SKM-1 treated with dmso at 0.1 percent for 144 hours (cell line): ENCODE measurements at regions not wholly inside any gene's neighbourhood (a gene's known extent, or its start where the extent isn't known, plus 50 kb on each side); places are given as distances from the start of the nearest gene placed in this dataset.

ENCODE experiments used
- DNase-seq: peaks from one replicate; lab custom pipeline; 2025; ENCODE audit not compliant: unreplicated experiment; lab: John Stamatoyannopoulos, UW

DNA sequence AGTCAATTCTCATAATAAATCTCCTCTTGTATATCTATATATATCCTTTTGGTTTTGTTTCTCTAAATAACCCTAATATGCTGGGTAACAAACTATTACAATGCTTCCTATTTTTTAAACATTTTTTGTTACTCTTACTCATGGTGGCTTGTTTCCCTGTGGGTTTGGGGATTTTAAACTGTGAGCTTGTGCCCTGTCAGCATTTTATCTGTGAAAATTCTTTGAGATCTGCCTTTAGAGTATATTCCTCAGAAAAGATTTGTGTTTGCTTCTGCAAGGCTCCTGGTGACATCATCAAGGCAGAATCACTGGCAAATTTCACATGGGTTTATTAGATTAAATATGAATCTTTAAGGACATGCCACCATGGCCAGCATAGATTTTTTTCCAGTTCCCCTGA, 273.6 kb downstream of the LRFN2 start:
- no peak for DNase-seq

DNA sequence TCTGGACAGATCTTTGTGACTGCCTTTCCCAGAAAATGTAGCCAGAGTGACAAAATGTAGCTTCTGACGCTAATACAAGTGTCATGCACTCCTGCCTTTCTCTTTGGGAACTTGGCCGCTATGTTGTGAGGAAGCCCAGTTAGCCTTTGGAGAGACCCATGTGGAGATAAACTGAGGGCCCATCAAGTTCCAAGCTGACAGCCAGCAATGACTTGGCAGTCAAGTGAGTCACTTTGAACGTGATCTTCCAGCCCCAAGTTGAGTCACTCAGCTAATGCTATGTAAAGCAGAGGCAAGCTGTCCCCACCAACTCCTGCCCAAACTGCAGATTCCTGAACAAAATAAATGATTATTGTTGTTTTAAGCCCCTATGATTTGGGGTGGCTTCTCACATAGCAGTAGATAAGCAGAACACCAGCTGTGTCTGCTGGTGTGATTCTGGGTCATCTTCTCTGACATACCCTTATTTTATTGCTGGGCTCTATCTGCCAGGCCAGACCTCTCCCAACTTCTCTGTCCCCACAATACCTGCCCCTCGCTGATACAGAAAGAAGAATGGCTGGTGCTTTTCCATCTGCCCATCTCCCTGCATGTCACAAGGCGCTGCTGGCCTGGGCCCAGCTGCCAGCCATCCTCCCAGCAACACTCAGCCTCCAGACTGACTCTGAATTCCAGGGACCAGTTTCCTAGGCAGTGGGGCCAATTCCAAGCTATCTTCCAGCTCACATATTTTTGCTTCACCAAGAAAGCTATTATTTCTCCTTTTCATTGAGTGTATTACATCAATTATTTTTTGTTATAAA, 274.8 kb downstream of the LRFN2 start:
- DNase-seq = no peak

DNA sequence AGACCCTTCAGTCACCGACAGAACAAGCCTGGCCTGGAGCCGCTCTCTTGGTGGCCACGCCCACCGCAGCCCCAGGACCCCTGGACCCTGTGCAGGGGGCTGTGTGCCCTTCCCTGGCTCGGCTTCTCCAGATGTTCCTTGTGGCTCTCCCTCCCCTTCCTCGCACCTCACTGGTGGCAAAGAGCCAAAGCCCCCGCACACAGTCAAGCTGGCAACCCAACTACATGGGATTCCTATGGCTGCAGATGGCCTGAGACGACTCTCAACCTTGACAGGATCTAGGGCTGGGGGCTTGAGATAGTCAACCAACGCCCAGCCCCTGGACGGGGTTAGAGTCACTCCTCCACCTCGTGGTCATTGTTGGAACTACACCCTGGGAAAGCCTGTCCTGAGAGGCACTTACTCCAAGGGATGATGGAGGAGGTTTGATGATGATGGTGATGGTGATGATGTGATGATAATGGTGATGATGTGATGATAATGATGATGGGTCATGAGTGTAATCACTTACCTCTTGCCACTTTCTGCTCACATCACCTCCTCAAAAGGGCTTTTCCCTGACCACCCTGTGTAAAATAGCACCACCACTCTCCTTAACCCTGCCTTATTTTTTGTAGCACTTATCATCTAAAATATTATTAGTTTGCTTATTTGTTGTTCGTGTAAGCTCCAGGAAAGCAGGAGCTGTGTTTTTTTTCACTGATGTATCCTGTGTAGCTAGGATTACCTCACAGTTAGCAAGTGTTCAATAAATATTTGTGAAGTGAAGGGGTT, 278.4 kb downstream of the LRFN2 start:
- peak; percentile 32 for DNase-seq

DNA sequence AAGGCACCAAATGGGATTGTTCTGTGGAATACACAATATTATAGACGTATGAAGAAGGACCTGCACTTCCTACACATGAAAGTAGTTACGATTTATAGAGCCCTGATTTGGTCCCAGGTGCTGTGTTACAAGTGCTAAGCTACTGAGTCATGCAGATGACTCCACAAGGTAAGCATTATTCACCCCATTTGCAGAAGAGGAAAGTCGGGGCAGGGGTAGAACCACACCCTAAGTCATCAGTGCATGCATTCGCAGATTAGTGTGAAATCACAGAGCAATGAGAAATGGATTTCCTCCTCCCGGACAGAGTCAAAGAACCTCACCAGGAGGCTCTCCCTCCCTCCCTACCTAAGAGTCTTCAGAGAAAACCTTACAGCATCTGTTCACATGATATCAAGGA, 279.5 kb downstream of the LRFN2 start:
- no peak for DNase-seq

DNA sequence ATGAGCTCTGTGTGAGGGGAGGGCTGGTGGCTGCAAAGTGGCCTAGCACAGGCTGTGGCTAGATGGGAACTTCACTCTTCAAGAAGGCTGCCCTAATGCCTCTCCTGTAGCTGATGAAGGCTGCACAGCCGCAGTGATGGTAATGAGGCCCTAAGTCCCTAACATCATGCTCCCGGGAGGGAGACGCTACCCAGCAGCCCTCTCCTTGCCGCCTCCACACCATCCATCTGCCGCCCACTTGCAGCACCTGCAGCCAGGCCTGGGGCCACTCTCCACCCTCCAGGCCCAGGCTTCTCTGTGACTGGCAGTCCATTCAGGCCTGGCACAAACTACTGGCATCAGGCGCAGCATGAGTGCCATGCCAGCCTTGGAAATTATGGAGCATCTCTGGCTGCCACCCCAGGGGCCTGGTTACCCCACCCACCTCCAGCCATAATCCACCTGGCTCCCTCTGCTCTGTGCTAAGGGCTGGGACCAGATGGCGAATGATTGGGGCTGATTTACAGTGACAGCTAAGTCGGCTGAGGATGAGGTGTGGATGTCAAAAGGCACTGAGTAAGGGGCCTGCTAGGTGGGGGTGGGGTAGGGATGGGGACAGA, 284.2 kb downstream of the LRFN2 start:
- DNase-seq = no peak

DNA sequence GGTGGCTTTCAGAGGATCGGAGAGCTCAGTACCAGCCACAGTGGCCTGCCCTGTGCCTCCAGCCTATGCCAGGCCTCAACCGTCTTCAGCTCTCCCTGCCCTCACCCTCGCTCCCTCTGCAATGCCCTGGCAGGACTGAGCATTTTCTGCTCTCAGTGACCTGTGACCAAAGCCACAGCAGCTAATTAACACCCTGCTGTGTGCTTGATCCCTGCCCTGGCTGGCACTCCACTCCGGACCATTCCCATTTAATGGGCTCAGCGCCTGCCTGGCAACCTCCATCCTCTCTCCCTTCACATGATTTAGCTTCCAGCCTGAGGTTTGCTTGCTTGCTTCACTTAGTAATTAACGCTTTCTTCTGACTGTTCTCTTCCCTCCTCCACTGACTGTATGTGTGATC, 287.5 kb downstream of the LRFN2 start:
- DNase-seq = no peak

DNA sequence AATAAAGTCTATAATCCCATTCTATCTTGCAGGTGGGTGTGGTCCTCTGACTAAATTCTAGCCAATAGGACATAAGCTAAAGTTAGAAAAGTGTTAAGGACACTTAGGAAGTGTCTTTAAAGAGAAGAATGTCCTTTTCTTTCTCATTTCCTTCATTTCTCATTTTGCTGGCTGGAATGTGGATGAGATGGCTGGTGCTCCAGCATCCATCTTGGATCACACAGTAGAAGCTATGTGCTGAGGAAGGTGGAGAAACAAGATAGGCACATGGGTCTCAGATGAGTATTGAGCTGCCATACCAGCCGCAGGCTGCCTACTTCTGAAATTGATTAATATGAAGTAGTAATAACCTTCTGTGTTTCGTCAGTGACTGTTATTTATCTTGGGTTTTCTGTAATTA, 289.0 kb downstream of the LRFN2 start:
- no peak for DNase-seq

DNA sequence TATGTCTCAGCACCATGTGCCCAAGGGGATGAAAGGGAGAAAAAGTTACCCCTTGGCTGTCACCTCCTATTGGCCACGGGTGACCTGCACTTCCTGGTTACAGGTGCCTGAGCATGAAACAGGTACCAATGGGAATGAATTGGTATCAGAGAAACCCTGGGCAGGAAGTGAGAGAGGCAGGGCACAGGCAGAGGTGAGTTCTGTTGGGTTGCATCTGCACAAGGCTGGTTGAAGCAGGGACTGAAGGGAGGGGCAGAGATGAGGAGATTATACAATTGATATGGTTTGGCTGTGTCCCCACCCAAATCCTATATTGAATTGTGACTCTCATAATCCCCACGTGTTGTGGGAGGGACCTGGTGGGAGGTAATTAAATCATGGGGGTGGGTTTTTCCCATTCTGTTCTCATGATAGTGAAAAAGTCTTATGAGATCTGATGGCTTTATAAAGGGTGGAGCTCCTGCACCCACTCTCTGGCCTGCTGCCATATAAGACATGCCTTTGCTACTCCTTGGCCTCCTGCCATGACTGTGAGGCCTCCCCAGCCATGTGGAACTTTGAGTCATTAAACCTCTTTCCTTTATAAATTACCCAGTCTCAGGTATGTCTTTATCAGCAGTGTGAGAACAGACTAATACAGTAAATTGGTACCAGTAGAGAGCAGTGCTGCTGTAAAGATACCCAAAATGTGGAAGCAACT, 291.8 kb downstream of the LRFN2 start:
- DNase-seq = no peak

DNA sequence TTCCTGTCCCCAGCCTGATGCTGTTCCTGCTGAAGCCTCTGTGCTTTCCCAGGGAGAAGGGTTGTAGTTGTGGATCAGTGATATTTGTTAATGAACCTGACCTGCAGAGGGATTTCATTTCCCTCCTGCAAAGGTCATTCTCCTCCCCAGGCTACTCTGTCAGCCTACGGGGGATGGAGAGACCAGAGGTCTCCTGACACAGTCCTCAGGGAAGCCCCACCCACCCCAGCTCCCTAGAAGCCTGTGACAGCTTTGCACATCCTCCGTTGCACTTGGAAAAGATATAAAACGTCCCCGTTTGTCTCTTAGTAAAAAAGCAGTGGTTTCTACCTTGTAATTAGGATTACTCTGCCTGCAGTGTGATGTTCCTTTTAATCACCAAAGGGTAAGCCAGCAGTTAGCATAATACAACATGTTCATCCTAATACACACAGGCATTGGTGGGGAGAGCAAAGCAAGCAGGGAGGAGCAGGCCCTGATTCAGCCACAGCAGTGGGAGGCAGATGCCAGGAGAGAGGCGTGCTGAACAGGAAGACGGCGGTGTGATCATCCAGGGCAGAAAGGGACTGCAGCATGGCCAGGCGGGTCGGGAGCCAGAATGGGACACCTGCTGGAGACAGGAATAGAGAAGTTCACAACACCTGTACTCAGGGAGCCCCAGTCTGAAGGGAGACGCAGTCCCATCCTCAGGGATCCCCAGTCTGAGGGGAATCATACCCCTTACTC, 293.5 kb downstream of the LRFN2 start:
- DNase-seq = no peak

DNA sequence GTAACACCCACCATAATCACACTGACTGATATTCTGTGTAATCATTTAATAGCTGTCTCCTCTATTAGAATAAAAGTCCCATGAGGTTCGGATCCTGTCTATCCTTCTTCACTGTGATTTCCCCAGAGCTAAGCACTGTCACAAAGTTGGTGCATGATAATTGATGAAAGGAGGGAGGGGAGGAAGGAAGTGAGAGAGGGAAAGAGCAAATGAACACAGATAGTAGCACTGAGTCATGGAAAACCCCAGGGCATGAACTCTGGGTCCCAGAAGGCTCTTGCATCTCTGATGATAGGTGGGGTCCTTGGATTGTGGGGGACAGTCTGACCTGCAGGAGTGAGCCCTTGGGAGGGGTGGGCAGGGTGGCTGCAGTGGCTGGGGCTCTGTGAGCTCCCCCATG, 294.1 kb downstream of the LRFN2 start:
- DNase-seq = no peak

DNA sequence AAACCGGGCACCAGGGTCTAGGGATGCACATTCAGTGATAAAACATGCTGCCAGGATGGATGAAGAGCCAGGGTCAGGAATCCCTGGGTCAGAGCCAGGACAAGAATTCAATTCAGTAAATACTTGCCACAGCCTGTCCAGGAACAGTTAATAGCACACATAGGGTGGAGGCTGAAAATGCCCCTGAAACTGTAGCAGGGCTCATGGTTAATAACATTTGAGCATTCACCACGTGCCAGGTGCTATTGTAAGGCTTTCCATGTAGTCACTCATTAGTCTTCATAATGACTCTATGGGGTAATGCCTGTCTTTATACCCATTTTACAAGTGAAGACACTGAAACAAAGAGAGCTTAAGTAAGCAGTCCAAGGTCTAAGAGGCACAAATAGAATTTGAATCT, 296.3 kb downstream of the LRFN2 start:
- DNase-seq = no peak

DNA sequence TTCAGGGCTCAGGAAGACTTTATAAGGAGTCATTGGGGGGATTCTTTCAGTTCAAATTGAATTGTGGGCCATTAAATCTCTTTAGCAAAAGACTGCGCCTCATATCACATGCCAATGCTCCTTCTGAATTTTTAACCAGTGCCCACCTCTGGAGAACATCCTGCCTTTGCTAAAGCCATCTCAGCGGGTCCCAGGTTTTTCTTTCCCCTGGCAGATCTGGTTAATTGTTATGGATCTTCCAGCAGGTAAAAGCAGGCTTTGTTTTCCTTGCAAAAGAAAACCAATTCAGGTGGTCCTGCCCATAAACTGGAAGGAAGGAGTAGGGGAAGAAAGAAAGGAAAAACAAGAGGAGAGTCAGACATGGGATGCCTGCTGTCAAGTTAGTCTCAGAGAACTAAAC, 298.2 kb downstream of the LRFN2 start:
- DNase-seq = no peak

DNA sequence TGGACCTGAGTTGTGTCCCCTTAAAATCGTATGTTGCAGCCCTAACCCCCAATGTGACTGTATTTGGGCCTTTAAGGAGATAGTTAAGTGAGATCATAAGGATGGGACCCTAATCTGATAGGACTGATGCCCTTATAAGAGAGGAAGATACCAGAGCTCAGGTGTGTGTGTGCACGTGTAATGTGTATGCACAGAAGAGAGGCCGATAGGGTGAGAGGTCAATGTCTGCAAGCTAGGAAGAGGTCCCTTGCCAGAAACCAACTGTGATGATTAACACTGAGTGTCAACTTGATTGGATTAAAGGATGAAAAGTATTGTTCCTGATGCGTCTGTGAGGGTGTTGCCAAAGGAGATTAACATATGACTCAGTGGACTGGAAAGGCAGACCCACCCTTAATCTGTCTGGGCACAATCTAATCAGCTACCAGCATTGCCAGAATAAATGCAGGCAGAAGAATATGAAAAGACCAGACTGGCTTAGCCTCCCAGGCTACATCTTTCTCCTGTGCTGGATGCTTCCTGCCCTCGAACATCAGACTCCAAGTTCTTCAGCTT, 299.8 kb downstream of the LRFN2 start:
- no peak for DNase-seq

DNA sequence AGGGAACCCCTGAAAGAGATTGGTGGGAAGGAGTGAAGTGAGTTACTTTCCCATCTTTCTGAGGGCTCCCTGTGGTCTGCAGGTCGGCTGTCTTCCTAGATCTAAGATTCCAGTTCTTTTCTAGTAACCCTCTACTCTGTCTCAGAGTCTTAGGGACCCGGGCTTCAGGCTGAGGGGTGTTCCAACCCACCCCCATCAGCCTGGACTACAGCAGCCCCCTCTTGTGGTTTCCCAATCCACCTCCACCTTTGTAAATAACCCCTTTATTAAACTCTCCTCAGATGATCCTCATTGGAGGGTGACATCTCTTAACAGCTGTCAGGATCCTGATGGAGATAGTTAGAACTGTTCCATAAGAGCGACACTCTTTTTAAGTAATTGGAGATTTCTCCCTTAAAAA, 300.4 kb downstream of the LRFN2 start:
- DNase-seq = no peak

DNA sequence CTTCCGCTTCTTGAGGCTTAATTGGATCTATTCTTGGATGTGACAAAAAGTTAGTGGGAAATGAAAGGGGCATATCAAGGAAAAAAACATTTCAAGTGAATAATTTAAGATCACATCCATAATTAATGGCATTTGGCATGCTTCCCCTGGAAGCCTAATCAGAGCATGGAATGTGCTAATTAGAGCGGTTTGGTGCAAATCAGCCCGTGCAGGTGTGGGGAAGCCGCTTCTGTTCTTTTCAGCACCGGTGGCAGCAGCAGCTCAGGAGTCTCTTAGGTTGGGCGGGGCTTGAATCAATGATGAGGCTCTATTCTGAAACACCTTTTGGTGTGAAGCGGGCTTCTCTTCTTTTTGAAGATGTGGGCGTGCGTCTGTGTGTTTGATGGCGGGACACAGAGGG, 301.2 kb downstream of the LRFN2 start:
- no peak for DNase-seq

DNA sequence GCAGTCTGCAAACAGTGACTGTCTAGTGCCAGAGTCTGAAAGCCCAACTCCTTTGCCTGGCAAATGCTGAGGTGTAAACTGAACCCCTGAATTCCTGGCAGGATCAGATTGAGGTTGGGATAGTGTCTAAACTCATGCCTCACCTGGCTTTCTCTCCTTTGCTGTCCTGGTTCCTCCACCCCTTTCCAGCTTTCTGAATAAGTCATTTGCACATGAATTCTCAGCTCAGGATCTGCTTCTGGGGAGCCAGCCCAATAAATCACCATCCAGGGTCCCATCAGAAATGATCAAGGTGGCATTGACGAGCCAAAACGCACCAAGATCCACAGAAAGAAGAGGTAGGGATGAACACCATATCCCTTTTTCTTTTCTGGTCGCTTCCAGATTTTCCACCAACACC, 301.6 kb downstream of the LRFN2 start:
- DNase-seq = no peak

DNA sequence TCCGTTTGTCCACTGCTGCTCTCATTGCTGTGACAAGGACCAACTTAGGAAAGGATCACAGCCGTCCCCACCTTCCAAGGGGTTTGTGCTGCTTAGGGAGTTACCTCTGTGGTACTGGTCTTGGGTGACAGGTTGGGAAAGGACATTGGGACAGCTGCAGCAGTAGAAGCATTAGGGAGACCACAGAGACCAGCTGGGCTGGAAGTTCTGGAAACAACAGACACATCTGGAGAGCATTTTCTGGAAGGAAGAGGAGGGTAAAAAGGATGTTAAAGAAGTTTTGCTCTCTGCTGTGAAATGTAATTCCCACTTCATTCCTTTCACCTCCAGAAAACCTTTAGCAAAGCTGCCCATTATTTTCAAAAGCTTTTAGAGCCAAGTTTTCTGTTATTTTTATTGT, 304.2 kb downstream of the LRFN2 start:
- DNase-seq = no peak

DNA sequence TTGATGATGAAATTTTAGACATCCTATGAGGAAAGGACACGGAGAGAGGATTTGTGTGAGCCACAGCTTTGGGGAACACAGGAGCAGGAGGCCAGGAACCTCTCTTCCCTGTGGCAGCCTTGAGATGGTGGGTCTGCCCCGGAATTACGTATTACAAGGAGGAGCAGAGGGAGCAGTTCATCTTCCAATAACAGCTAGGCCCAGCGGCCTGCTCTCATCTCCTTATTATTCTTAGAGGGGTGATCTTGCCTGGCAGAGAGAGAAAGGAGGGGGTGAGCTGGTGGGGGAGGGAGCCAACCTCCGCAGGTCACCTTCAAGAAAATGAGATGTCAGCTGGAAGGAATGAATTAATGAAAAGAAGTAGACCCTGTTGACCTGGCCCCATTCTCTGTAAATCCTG, 305.8 kb downstream of the LRFN2 start:
- no peak for DNase-seq

DNA sequence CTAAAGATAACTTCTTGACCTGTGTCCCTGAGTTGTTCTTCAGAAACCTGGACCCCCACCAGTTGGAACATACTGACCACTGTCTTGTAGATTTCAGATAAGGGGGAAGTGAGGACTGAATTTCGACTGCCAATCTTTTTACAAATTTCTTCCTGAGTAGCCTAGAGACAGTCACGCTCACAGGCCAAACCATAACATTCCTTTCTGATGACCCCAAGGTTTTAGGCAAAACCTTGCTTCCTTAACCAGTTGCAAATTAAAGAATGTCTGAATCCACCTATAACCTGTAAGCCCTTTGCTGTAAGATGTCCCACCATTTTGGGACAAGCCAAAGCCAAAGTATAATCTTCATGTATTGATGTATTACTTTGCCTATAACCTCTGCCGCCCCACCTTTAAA, 306.9 kb downstream of the LRFN2 start:
- no peak for DNase-seq

DNA sequence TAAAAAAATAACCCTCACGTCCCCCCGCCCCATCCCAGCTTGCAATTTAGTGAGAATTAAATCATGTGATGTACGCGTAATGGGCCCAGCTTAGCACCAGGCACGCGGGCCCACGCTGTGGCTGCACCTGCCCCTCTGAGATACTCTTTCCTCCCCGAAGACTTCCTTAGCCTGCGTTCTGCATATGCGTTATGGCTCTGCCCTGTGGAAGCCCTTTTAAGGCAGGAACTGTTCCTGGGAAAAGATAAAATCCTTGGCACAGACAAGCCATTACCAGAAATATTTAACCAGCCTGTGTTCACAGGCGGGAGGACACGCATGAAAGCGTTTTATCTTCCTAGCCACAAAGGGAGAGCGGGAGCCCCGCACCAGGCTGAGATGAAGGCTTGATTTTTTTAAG, 311.0 kb downstream of the LRFN2 start:
- DNase-seq = no peak

DNA sequence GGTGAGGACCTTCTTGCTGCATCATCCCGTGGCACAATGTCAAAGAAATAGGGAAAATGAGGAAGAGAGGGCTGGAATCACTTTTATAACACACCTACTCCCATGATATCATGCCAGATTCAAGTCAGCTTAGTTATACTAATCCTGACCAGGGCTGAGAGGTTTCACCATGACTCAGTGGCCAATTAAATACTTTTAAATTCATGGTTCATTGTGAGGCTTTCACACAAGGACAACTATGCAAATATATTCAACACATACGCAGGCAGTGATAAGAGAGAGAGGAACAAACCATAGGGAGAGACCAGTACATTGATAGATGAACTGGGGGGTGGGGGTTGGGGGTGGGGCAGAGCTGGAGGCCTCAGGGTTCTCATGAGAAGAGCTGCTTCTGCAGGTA, 313.1 kb downstream of the LRFN2 start:
- DNase-seq = no peak
